Muscle layer of duodenum (tissue), 2 donors: ENCODE measurements at regions not wholly inside any gene's neighbourhood (a gene's known extent, or its start where the extent isn't known, plus 50 kb on each side); places are given as distances from the start of the nearest gene placed in this dataset.
"Not testable (repeated sequence)": the region's sequence is repeated elsewhere in the genome, so short reads cannot be mapped to it uniquely, and the experiment has no call there.

Source experiments
- H3K27ac ChIP-seq: one replicate; pipeline ENCODE4 v1.7.0; 2013; ENCODE audit warnings: mild to moderate bottlenecking, low read length
- H3K27me3 ChIP-seq: one replicate; pipeline ENCODE4 v1.7.0; 2013; ENCODE audit warnings: low read depth, mild to moderate bottlenecking, control low read depth, low read length
- H3K36me3 ChIP-seq, 2 donors: one replicate each; pipeline ENCODE4 v1.7.0; 2013; ENCODE audit warnings: low read length in 2 of 2, control low read depth in 1 of 2, mild to moderate bottlenecking in 1 of 2; ENCODE audit not compliant: insufficient read depth in 2 of 2, control insufficient read depth in 1 of 2
- H3K4me1 ChIP-seq, 2 donors: one replicate each; pipeline ENCODE4 v1.7.0; 2013; ENCODE audit warnings: low read length in 2 of 2, mild to moderate bottlenecking in 2 of 2, control low read depth in 1 of 2, moderate library complexity in 1 of 2; ENCODE audit not compliant: insufficient read depth in 2 of 2, control insufficient read depth in 1 of 2
- H3K4me3 ChIP-seq, 2 donors: one replicate each; pipeline ENCODE4 v1.7.0; 2013; ENCODE audit warnings: low read length in 2 of 2, low read depth in 1 of 2, mild to moderate bottlenecking in 1 of 2
- H3K9me3 ChIP-seq, 2 donors: one replicate each; pipeline ENCODE4 v1.7.0; 2013; ENCODE audit warnings: low read length in 2 of 2, control low read depth in 1 of 2, mild to moderate bottlenecking in 1 of 2; ENCODE audit not compliant: control insufficient read depth in 1 of 2
- donor health status: healthy.

GRCh38 chr6:40823917-40824891 lies 214.8 kb downstream of the UNC5CL start:
- H3K27me3 ChIP-seq, H3K4me1 ChIP-seq, H3K36me3 ChIP-seq, H3K9me3 ChIP-seq, H3K4me3 ChIP-seq, H3K27ac ChIP-seq: not testable (repeated sequence)

- no peaks in the 10 kb centered on the region for H3K27me3 ChIP-seq
- H3K9me3 ChIP-seq = no peaks in the 10 kb centered on the region
- no peak overlapping the region for H3K27ac ChIP-seq
These were observed 216.4 kb downstream of the UNC5CL start for GRCh38 chr6:40822619-40823018.

GRCh38 chr6:40819182-40819834 lies 219.7 kb downstream of the UNC5CL start:
- Histone ChIP-seq H3K36me3 (no peaks in the 10 kb centered on the region), H3K4me3 (no peak overlapping the region), H3K27me3 (no peaks in the 10 kb centered on the region), H3K9me3 (no peaks in the 10 kb centered on the region), H3K27ac (no peak overlapping the region), H3K4me1 (no peaks in the 10 kb centered on the region)

More at GRCh38 chr6:40822619-40823018, 216.4 kb downstream of the UNC5CL start:
- H3K4me1 ChIP-seq = no peaks in the 10 kb centered on the region
- no peaks in the 10 kb centered on the region for H3K36me3 ChIP-seq
- H3K4me3 ChIP-seq = no peak overlapping the region

- H3K36me3 ChIP-seq = no peaks in the 10 kb centered on the region
- no peaks in the 10 kb centered on the region for H3K9me3 ChIP-seq
- H3K4me3 ChIP-seq = no peak overlapping the region
- H3K4me1 ChIP-seq = no peaks in the 10 kb centered on the region
- H3K27me3 ChIP-seq = no peaks in the 10 kb centered on the region
- H3K27ac ChIP-seq = no peak overlapping the region
These were observed 221.7 kb downstream of the UNC5CL start for GRCh38 chr6:40817369-40817768.

- no peaks in the 10 kb centered on the region for H3K27me3 ChIP-seq
- no peak overlapping the region for H3K27ac ChIP-seq
- no peaks in the 10 kb centered on the region for H3K36me3 ChIP-seq
- no peaks in the 10 kb centered on the region for H3K4me1 ChIP-seq
- no peak overlapping the region for H3K4me3 ChIP-seq
- no peaks in the 10 kb centered on the region for H3K9me3 ChIP-seq
These were observed 222.4 kb downstream of the UNC5CL start for GRCh38 chr6:40816601-40817000.

- no peak overlapping the region for H3K27ac ChIP-seq
- no peaks in the 10 kb centered on the region for H3K9me3 ChIP-seq
- no peaks in the 10 kb centered on the region for H3K36me3 ChIP-seq
- no peak overlapping the region for H3K4me3 ChIP-seq
- no peaks in the 10 kb centered on the region for H3K4me1 ChIP-seq
- no peaks in the 10 kb centered on the region for H3K27me3 ChIP-seq
These were observed 223.3 kb downstream of the UNC5CL start for GRCh38 chr6:40815731-40816130.

GRCh38 chr6:40810171-40810570 lies 223.0 kb upstream of the LRFN2 start:
- no peak overlapping the region for H3K4me3 ChIP-seq
- no peaks in the 10 kb centered on the region for H3K9me3 ChIP-seq
- no peak overlapping the region for H3K27ac ChIP-seq
- H3K4me1 ChIP-seq = no peaks in the 10 kb centered on the region
- H3K27me3 ChIP-seq = no peaks in the 10 kb centered on the region
- no peaks in the 10 kb centered on the region for H3K36me3 ChIP-seq

- Histone ChIP-seq H3K4me3 (no peak overlapping the region), H3K4me1 (no peaks in the 10 kb centered on the region), H3K36me3 (no peaks in the 10 kb centered on the region), H3K27ac (no peak overlapping the region), H3K9me3 (no peaks in the 10 kb centered on the region), H3K27me3 (no peaks in the 10 kb centered on the region)
These were observed 222.5 kb upstream of the LRFN2 start for GRCh38 chr6:40809627-40810026.

- H3K27me3 ChIP-seq = no peaks in the 10 kb centered on the region
- no peak overlapping the region for H3K27ac ChIP-seq
- no peaks in the 10 kb centered on the region for H3K36me3 ChIP-seq
- no peaks in the 10 kb centered on the region for H3K4me1 ChIP-seq
- H3K9me3 ChIP-seq = no peaks in the 10 kb centered on the region
- no peak overlapping the region for H3K4me3 ChIP-seq
These were observed 220.3 kb upstream of the LRFN2 start for GRCh38 chr6:40807484-40807883.

- H3K36me3 ChIP-seq = no peaks in the 10 kb centered on the region
- H3K27me3 ChIP-seq = no peaks in the 10 kb centered on the region
- no peak overlapping the region for H3K27ac ChIP-seq
- H3K4me1 ChIP-seq = no peaks in the 10 kb centered on the region
- no peak overlapping the region for H3K4me3 ChIP-seq
- H3K9me3 ChIP-seq = no peaks in the 10 kb centered on the region
These were observed 219.2 kb upstream of the LRFN2 start for GRCh38 chr6:40806256-40806864.

- no peaks in the 10 kb centered on the region for H3K9me3 ChIP-seq
- no peak overlapping the region for H3K4me3 ChIP-seq
- no peak overlapping the region for H3K27ac ChIP-seq
- H3K4me1 ChIP-seq = no peaks in the 10 kb centered on the region
- H3K36me3 ChIP-seq = no peaks in the 10 kb centered on the region
- no peaks in the 10 kb centered on the region for H3K27me3 ChIP-seq
These were observed 218.2 kb upstream of the LRFN2 start for GRCh38 chr6:40805336-40805735.
